Muscle layer of colon (tissue), 2 donors: ENCODE measurements at regions not wholly inside any gene's neighbourhood (a gene's known extent, or its start where the extent isn't known, plus 50 kb on each side); places are given as distances from the start of the nearest gene placed in this dataset.

ENCODE experiments used
- H3K27ac ChIP-seq: one replicate; pipeline ENCODE4 v1.7.0; 2013; ENCODE audit warnings: low read depth, mild to moderate bottlenecking, low read length, moderate library complexity
- H3K27me3 ChIP-seq, 2 donors: one replicate each; pipeline ENCODE4 v1.7.0; 2013; ENCODE audit warnings: low read length in 2 of 2, mild to moderate bottlenecking in 2 of 2; ENCODE audit not compliant: insufficient read depth in 2 of 2, control insufficient read depth in 1 of 2
- H3K36me3 ChIP-seq: one replicate; pipeline ENCODE4 v1.7.0; 2013; ENCODE audit warnings: mild to moderate bottlenecking, low read length; ENCODE audit not compliant: insufficient read depth
- H3K4me1 ChIP-seq: one replicate; pipeline ENCODE4 v1.7.0; 2013; ENCODE audit warnings: mild to moderate bottlenecking, low read length; ENCODE audit not compliant: insufficient read depth
- H3K4me3 ChIP-seq, 2 donors: one replicate each; pipeline ENCODE4 v1.7.0; 2013; ENCODE audit warnings: low read length in 2 of 2, low read depth in 1 of 2, mild to moderate bottlenecking in 1 of 2, moderate library complexity in 1 of 2
- H3K9ac ChIP-seq: one replicate; pipeline ENCODE4 v1.7.0; 2013; ENCODE audit warnings: low read length
- H3K9me3 ChIP-seq: one replicate; pipeline ENCODE4 v1.7.0; 2013; ENCODE audit warnings: mild to moderate bottlenecking, low read length
- donor health status: abdominal sarcoma.
- donor health status: Adenocarcinoma of cecum.

GRCh38 chr2:145650226-145650625, 1130.3 kb upstream of the ZEB2 start:
- Histone ChIP-seq H3K27ac (no peak overlapping the region), H3K27me3 (no peaks in the 10 kb centered on the region), H3K9ac (no peak overlapping the region), H3K9me3 (no peaks in the 10 kb centered on the region), H3K4me3 (no peak overlapping the region), H3K36me3 (no peaks in the 10 kb centered on the region), H3K4me1 (no peaks in the 10 kb centered on the region)

DNA sequence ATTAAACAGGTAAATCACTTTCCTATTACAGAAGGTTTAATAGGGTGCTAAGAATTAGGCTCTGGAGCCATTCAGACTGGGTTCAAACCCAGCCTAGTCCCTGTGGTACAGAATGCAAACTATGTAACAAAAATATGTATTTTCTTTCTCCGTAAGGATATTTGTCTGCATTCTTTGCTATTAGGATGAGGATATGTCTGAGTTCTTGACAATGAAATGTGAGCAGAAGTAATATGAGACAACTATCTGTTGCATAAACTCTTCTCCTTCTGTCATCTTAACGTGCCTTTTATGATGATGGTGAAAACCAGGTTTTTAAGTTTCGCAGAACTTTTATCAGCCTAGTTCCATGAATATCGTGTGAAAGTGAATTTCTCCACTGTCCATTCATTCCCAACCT, 1129.1 kb upstream of the ZEB2 start:
- H3K4me3 ChIP-seq: no peak overlapping the region
- no peak overlapping the region for H3K9ac ChIP-seq
- no peaks in the 10 kb centered on the region for H3K4me1 ChIP-seq
- H3K9me3 ChIP-seq: no peaks in the 10 kb centered on the region
- no peaks in the 10 kb centered on the region for H3K36me3 ChIP-seq
- H3K27me3 ChIP-seq: no peaks in the 10 kb centered on the region
- H3K27ac ChIP-seq: no peak overlapping the region

DNA sequence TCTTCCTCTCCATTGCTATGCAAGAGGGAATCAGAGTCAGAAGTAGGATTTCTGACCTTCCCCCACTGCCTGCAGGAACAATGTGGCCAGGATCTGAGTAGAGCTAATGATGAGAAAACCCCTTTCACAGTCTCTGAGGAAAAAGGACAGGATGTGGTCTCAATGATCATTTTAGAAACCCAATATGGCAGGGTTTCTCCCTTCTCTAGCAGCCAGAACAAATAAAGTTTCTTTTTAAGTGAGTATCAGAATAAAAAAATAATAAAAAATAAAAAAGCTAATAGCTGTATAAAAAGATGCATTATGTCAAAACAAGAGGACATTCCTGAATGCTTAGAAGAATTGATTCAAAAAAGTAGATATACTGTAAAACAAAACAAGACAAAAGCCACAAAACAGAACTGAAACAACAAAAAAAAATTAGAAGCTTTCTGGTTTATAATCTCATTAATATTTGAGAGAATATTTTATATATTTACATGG, 1124.9 kb upstream of the ZEB2 start:
- H3K27me3 ChIP-seq: no peaks in the 10 kb centered on the region
- H3K36me3 ChIP-seq: no peaks in the 10 kb centered on the region
- H3K4me1 ChIP-seq: no peaks in the 10 kb centered on the region
- no peak overlapping the region for H3K4me3 ChIP-seq
- no peak overlapping the region for H3K9ac ChIP-seq
- H3K27ac ChIP-seq: no peak overlapping the region
- no peaks in the 10 kb centered on the region for H3K9me3 ChIP-seq

DNA sequence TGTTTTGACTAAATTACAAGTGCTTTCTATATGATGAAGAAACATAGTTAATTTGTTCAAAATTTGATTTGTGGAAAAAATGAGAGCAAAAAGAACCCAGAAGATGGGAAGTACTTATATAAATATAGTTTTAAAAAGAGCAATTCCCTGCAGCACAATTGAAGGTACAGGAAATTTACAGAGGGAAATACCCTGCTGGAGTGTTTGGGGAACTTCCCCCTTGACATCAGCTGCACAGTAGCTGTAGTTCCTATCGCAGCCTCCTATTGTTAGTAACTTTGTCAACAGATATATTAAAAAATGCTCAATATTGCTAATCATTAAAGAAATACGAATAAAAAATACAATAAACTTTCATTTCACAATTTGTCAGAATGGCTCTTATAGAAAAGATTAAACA, 1118.8 kb upstream of the ZEB2 start:
- no peak overlapping the region for H3K27ac ChIP-seq
- no peaks in the 10 kb centered on the region for H3K36me3 ChIP-seq
- H3K9ac ChIP-seq: no peak overlapping the region
- no peaks in the 10 kb centered on the region for H3K4me1 ChIP-seq
- H3K9me3 ChIP-seq: no peaks in the 10 kb centered on the region
- H3K27me3 ChIP-seq: no peaks in the 10 kb centered on the region
- H3K4me3 ChIP-seq: no peak overlapping the region

DNA sequence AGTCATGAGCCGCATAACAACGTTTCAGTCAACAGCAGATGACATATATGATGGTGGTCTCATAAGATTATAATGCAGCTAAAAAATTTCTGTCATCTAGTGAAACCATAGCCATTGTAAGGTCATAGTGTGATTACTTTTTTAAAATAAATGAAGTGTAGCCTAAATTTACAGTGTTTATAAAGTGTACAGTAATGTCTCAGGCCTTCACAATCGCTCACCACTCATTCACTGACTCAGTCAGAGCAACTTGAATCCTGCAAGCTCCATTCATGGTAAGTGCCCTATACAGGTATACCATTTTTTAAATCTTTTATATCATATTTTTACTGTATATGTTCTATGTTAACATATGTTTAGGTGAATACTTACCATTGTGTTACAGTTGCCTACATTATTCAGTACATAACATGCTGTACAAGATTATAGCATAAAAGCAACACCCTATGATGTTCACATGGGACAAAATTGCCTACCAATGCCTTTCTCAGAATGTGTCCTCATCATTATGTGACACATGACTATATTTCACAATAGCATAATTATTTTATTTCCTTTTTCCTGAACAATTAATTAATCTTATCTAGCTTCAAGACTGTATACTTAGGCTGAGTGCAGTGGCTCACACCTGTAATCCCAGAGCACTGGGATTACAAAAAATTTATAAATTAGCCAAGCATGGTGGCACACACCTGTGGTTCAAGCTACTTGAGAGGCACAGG, 1115.9 kb upstream of the ZEB2 start:
- no peak overlapping the region for H3K4me3 ChIP-seq

GRCh38 chr2:145631561-145631960, 1111.6 kb upstream of the ZEB2 start:
- Histone ChIP-seq H3K9me3 (no peaks in the 10 kb centered on the region), H3K36me3 (no peaks in the 10 kb centered on the region), H3K27me3 (no peaks in the 10 kb centered on the region), H3K27ac (no peak overlapping the region), H3K4me1 (no peaks in the 10 kb centered on the region), H3K4me3 (no peak overlapping the region), H3K9ac (no peak overlapping the region)

More for the DNA sequence above, 1115.9 kb upstream of the ZEB2 start:
- no peaks in the 10 kb centered on the region for H3K36me3 ChIP-seq
- no peaks in the 10 kb centered on the region for H3K4me1 ChIP-seq
- no peak overlapping the region for H3K9ac ChIP-seq
- H3K27me3 ChIP-seq: no peaks in the 10 kb centered on the region
- no peak overlapping the region for H3K27ac ChIP-seq
- H3K9me3 ChIP-seq: no peaks in the 10 kb centered on the region

GRCh38 chr2:145626301-145626700, 1106.4 kb upstream of the ZEB2 start:
- H3K4me3 ChIP-seq: no peak overlapping the region
- H3K27ac ChIP-seq: no peak overlapping the region
- H3K9ac ChIP-seq: no peak overlapping the region
- H3K4me1 ChIP-seq: no peaks in the 10 kb centered on the region
- H3K36me3 ChIP-seq: no peaks in the 10 kb centered on the region
- H3K9me3 ChIP-seq: no peaks in the 10 kb centered on the region
- no peaks in the 10 kb centered on the region for H3K27me3 ChIP-seq

GRCh38 chr2:145625111-145625510, 1105.2 kb upstream of the ZEB2 start:
- Histone ChIP-seq H3K27ac (no peak overlapping the region), H3K4me1 (no peaks in the 10 kb centered on the region), H3K9ac (no peak overlapping the region), H3K27me3 (no peaks in the 10 kb centered on the region), H3K4me3 (no peak overlapping the region), H3K9me3 (no peaks in the 10 kb centered on the region), H3K36me3 (no peaks in the 10 kb centered on the region)

GRCh38 chr2:145623136-145623535, 1103.2 kb upstream of the ZEB2 start:
- Histone ChIP-seq H3K27me3 (no peaks in the 10 kb centered on the region), H3K4me1 (no peaks in the 10 kb centered on the region), H3K36me3 (no peaks in the 10 kb centered on the region), H3K9ac (no peak overlapping the region), H3K9me3 (no peaks in the 10 kb centered on the region), H3K4me3 (no peak overlapping the region), H3K27ac (no peak overlapping the region)

DNA sequence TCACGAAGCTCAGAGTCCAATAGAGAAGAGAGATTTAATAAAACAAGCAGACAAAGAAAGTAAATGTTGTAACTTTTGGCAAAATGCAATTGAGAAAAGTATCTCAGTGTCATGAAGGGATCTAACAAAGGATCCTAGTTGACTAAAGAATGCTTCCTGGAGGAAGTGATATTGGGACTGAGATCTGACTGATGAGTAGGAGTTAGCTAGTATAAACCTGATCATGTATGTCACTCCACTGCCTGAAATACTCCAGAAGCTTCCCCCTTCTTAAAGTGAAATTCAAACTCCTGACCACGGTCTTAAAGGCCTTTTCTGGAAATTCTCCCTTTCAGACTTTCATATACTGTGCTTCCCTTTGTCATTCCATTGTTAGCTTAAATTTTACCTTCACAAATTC, 1102.4 kb upstream of the ZEB2 start:
- H3K4me1 ChIP-seq: no peaks in the 10 kb centered on the region
- no peak overlapping the region for H3K4me3 ChIP-seq
- H3K27ac ChIP-seq: no peak overlapping the region
- no peaks in the 10 kb centered on the region for H3K27me3 ChIP-seq
- H3K9me3 ChIP-seq: no peaks in the 10 kb centered on the region
- no peaks in the 10 kb centered on the region for H3K36me3 ChIP-seq
- H3K9ac ChIP-seq: no peak overlapping the region

DNA sequence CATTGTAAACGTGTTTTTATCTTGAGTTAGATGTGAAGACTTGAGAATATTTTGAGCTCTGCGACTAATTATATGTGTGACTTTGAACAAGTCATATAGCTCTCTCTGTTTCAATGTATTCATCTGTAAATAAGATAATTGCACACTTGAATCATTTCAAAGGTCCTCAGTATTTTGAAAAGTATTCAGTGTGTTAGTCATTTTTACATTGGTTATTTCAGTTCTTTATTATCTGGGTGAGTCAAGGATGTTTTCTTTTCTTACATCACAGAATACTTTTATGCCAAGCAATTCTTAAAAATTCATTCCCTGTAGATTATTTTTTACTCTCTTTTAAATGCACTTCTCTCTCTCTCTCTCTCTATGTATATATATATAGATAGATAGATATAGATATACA, 1098.0 kb upstream of the ZEB2 start:
- no peaks in the 10 kb centered on the region for H3K4me1 ChIP-seq
- no peaks in the 10 kb centered on the region for H3K36me3 ChIP-seq
- H3K9ac ChIP-seq: no peak overlapping the region
- H3K4me3 ChIP-seq: no peak overlapping the region
- no peak overlapping the region for H3K27ac ChIP-seq
- H3K27me3 ChIP-seq: no peaks in the 10 kb centered on the region
- no peaks in the 10 kb centered on the region for H3K9me3 ChIP-seq

- Histone ChIP-seq H3K9ac (no peak overlapping the region), H3K9me3 (no peaks in the 10 kb centered on the region), H3K36me3 (no peaks in the 10 kb centered on the region), H3K27me3 (no peaks in the 10 kb centered on the region), H3K4me1 (no peaks in the 10 kb centered on the region), H3K27ac (no peak overlapping the region), H3K4me3 (no peak overlapping the region)
These were observed 1097.5 kb upstream of the ZEB2 start for GRCh38 chr2:145617420-145617819.
